GM23338 (cell line): ENCODE measurements at regions not wholly inside any gene's neighbourhood (a gene's known extent, or its start where the extent isn't known, plus 50 kb on each side); places are given as distances from the start of the nearest gene placed in this dataset.

Source experiments
- ATAC-seq: fragments of 200-7000 bp; cut with Tn5 transposase; 3 replicates; pipeline ENCODE4 v1.9.1; 2020
- DNase-seq: peaks from one replicate; pipeline ENCODE4 v3.0.0-alpha.2; 2015; ENCODE audit warnings: low spot score
- H2AFZ ChIP-seq: fragments of 200-600 bp; sonication (generic); 2 replicates; pipeline ENCODE4 v1.8.0; 2016; ENCODE audit warnings: antibody characterized with exemption, mild to moderate bottlenecking, moderate library complexity
- H3F3A ChIP-seq: fragments of 200-600 bp; sonication (generic); replicated peaks from 2 replicates; pipeline ENCODE4 v1.8.0; 2017; ENCODE audit warnings: antibody characterized with exemption, mixed run types, low read depth
- H3K27ac ChIP-seq: fragments of 200-600 bp; sonication (generic); 2 replicates; pipeline ENCODE4 v1.6.1; 2016; ENCODE audit warnings: low read depth
- H3K27me3 ChIP-seq: fragments of 200-600 bp; sonication (generic); 2 replicates; pipeline ENCODE4 v1.8.0; 2016; ENCODE audit warnings: mild to moderate bottlenecking, mixed run types, moderate library complexity; ENCODE audit not compliant: insufficient read depth
- H3K36me3 ChIP-seq: fragments of 200-600 bp; sonication (generic); 2 replicates; pipeline ENCODE4 v1.8.0; 2016; ENCODE audit warnings: mild to moderate bottlenecking; ENCODE audit not compliant: insufficient read depth
- H3K4me1 ChIP-seq: fragments of 200-600 bp; sonication (generic); 2 replicates; pipeline ENCODE4 v1.8.0; 2016; ENCODE audit warnings: mild to moderate bottlenecking, moderate library complexity; ENCODE audit not compliant: insufficient read depth
- H3K4me2 ChIP-seq: fragments of 200-600 bp; sonication (generic); 2 replicates; pipeline ENCODE4 v1.7.1; 2017; ENCODE audit warnings: mixed run types
- H3K4me3 ChIP-seq: fragments of 200-600 bp; sonication (generic); 2 replicates; pipeline ENCODE4 v1.6.1; 2016; ENCODE audit warnings: mixed run types
- H3K79me2 ChIP-seq: fragments of 200-600 bp; sonication (generic); replicated peaks from 2 replicates; pipeline ENCODE4 v1.8.0; 2017; ENCODE audit warnings: mild to moderate bottlenecking; ENCODE audit not compliant: insufficient read depth
- H3K9me2 ChIP-seq: fragments of 200-600 bp; sonication (generic); 2 replicates; pipeline ENCODE4 v1.8.0; 2017; ENCODE audit not compliant: insufficient read depth
- H4K20me1 ChIP-seq: fragments of 200-600 bp; sonication (generic); replicated peaks from 2 replicates; pipeline ENCODE4 v1.8.0; 2017; ENCODE audit warnings: mild to moderate bottlenecking; ENCODE audit not compliant: insufficient read depth
- H3K27ac Mint-ChIP-seq: 2 replicates; pipeline ENCODE4 v1.8.0; 2020; ENCODE audit warnings: inconsistent platforms, mild to moderate bottlenecking, moderate library complexity, mixed read lengths
- H3K27me3 Mint-ChIP-seq: 3 replicates; pipeline ENCODE4 v1.8.0; 2022; ENCODE audit warnings: low read depth, mild to moderate bottlenecking, moderate library complexity, mixed read lengths, inconsistent platforms; ENCODE audit not compliant: insufficient read depth, poor library complexity
- H3K36me3 Mint-ChIP-seq: 3 replicates; pipeline ENCODE4 v1.8.0; 2021; ENCODE audit warnings: low read depth, mild to moderate bottlenecking, inconsistent platforms, moderate library complexity, mixed read lengths
- H3K4me1 Mint-ChIP-seq: 3 replicates; pipeline ENCODE4 v1.8.0; 2020; ENCODE audit warnings: mild to moderate bottlenecking, inconsistent platforms, mixed read lengths
- H3K4me3 Mint-ChIP-seq: 3 replicates; pipeline ENCODE4 v1.8.0; 2021; ENCODE audit warnings: moderate library complexity, mild to moderate bottlenecking, inconsistent platforms, mixed read lengths
- H3K9me3 Mint-ChIP-seq: 3 replicates; pipeline ENCODE4 v1.8.0; 2020; ENCODE audit warnings: moderate library complexity, mild to moderate bottlenecking, inconsistent platforms, mixed read lengths
- CREB1 ChIP-seq: fragments of 250-450 bp; sonication (Bioruptor Pico); IDR thresholded peaks from 2 replicates; pipeline ENCODE4 v1.5.0; 2020; ENCODE audit warnings: low read depth, mild to moderate bottlenecking, moderate library complexity
- CTCF ChIP-seq, 2 experiments: fragments of 200-600 bp in 1 of 2; sonication (generic) in 1 of 2; conservative IDR thresholded peaks; 2 replicates each; pipeline versions ENCODE4 v1.5.1 to v1.6.1; 2016 to 2017; ENCODE audit warnings: antibody characterized with exemption in 2 of 2, low read depth in 2 of 2, mild to moderate bottlenecking in 2 of 2, moderate library complexity in 1 of 2
- ETS1 ChIP-seq: IDR thresholded peaks from 2 replicates; pipeline ENCODE4 v1.6.1; 2016; ENCODE audit warnings: antibody characterized with exemption
- EZH2 ChIP-seq: fragments of 200-600 bp; sonication (generic); IDR thresholded peaks from one replicate; pipeline ENCODE4 v1.8.0; 2017; ENCODE audit warnings: antibody characterized with exemption, mild to moderate bottlenecking, low read depth; ENCODE audit not compliant: unreplicated experiment
- EZH2phosphoT487 ChIP-seq: fragments of 200-600 bp; sonication (generic); IDR thresholded peaks from one replicate; pipeline ENCODE4 v1.8.1; 2018; ENCODE audit warnings: antibody characterized with exemption; ENCODE audit not compliant: unreplicated experiment
- JUNB ChIP-seq: IDR thresholded peaks from one replicate; pipeline ENCODE4 v1.6.1; 2016; ENCODE audit warnings: antibody characterized with exemption; ENCODE audit not compliant: unreplicated experiment
- NANOG ChIP-seq: IDR thresholded peaks from 2 replicates; pipeline ENCODE4 v1.6.1; 2016; ENCODE audit warnings: antibody characterized with exemption, borderline replicate concordance
- POLR2AphosphoS5 ChIP-seq: IDR thresholded peaks from 2 replicates; pipeline ENCODE4 v1.6.1; 2016; ENCODE audit warnings: antibody characterized with exemption, low read depth
- REST ChIP-seq: IDR thresholded peaks from one replicate; pipeline ENCODE4 v1.6.1; 2018; ENCODE audit warnings: antibody characterized with exemption; ENCODE audit not compliant: unreplicated experiment
- STAT1 ChIP-seq: IDR thresholded peaks from one replicate; pipeline ENCODE4 v1.6.1; 2016; ENCODE audit warnings: antibody characterized with exemption; ENCODE audit not compliant: unreplicated experiment
- ZNF114 ChIP-seq: fragments of 250-450 bp; sonication (Bioruptor Pico); IDR thresholded peaks from 2 replicates; pipeline ENCODE4 v1.5.0; 2020; ENCODE audit warnings: mild to moderate bottlenecking, moderate library complexity
- TF ChIP-seq, protein P1 (sequence below): fragments of 250-450 bp; sonication (Bioruptor Pico); IDR thresholded peaks from 2 replicates; pipeline ENCODE4 v1.5.0; 2020; ENCODE audit warnings: mild to moderate bottlenecking, moderate library complexity

DNA sequence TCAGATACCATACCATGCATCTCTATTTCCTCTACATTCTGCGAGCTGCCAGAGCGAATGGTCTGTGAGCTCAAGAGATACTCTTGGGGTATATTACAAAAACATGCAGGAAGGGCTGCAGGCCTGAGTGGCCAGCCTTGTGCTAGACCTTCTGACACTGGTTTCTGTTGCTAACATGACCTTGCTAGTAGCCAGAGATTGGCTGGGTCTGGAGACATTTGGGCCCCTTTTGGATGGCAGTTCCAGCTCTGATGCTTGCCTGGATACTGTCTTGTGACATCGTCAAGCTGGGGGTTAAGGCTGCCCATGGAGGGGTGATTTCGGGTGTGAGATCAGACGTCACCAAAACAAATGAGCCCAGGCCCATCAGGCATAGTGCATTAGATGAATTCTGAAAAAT is 56.1 kb upstream of the FSTL4 start:
- no peak overlapping the region for H3K27ac Mint-ChIP-seq
- TF ChIP-seq ZNF114 (no peak), JUNB (no peak), REST (no peak), EZH2 (no peak), CREB1 (CRISPR knock-in tag) (no peak), ETS1 (no peak), STAT1 (no peak), NANOG (no peak), EZH2phosphoT487 (no peak), CTCF (conservative IDR thresholded peaks at IDR 0.05; ENCODE audit: low read depth in 2 of 2) (no peak), POLR2AphosphoS5 (no peak)
- TF ChIP-seq, protein P1, sequence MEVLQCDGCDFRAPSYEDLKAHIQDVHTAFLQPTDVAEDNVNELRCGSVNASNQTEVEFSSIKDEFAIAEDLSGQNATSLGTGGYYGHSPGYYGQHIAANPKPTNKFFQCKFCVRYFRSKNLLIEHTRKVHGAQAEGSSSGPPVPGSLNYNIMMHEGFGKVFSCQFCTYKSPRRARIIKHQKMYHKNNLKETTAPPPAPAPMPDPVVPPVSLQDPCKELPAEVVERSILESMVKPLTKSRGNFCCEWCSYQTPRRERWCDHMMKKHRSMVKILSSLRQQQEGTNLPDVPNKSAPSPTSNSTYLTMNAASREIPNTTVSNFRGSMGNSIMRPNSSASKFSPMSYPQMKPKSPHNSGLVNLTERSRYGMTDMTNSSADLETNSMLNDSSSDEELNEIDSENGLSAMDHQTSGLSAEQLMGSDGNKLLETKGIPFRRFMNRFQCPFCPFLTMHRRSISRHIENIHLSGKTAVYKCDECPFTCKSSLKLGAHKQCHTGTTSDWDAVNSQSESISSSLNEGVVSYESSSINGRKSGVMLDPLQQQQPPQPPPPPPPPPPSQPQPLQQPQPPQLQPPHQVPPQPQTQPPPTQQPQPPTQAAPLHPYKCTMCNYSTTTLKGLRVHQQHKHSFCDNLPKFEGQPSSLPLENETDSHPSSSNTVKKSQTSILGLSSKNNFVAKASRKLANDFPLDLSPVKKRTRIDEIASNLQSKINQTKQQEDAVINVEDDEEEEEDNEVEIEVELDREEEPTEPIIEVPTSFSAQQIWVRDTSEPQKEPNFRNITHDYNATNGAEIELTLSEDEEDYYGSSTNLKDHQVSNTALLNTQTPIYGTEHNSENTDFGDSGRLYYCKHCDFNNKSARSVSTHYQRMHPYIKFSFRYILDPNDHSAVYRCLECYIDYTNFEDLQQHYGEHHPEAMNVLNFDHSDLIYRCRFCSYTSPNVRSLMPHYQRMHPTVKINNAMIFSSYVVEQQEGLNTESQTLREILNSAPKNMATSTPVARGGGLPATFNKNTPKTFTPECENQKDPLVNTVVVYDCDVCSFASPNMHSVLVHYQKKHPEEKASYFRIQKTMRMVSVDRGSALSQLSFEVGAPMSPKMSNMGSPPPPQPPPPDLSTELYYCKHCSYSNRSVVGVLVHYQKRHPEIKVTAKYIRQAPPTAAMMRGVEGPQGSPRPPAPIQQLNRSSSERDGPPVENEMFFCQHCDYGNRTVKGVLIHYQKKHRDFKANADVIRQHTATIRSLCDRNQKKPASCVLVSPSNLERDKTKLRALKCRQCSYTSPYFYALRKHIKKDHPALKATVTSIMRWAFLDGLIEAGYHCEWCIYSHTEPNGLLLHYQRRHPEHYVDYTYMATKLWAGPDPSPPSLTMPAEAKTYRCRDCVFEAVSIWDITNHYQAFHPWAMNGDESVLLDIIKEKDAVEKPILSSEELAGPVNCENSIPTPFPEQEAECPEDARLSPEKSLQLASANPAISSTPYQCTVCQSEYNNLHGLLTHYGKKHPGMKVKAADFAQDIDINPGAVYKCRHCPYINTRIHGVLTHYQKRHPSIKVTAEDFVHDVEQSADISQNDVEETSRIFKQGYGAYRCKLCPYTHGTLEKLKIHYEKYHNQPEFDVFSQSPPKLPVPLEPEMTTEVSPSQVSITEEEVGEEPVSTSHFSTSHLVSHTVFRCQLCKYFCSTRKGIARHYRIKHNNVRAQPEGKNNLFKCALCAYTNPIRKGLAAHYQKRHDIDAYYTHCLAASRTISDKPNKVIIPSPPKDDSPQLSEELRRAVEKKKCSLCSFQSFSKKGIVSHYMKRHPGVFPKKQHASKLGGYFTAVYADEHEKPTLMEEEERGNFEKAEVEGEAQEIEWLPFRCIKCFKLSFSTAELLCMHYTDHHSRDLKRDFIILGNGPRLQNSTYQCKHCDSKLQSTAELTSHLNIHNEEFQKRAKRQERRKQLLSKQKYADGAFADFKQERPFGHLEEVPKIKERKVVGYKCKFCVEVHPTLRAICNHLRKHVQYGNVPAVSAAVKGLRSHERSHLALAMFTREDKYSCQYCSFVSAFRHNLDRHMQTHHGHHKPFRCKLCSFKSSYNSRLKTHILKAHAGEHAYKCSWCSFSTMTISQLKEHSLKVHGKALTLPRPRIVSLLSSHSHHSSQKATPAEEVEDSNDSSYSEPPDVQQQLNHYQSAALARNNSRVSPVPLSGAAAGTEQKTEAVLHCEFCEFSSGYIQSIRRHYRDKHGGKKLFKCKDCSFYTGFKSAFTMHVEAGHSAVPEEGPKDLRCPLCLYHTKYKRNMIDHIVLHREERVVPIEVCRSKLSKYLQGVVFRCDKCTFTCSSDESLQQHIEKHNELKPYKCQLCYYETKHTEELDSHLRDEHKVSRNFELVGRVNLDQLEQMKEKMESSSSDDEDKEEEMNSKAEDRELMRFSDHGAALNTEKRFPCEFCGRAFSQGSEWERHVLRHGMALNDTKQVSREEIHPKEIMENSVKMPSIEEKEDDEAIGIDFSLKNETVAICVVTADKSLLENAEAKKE (CRISPR knock-in tag) = no peak
- H2AFZ ChIP-seq = no peak overlapping the region
- H3K27me3 Mint-ChIP-seq = peaks cover 3% of the 10 kb centered on the region
- H3K4me1 ChIP-seq = no peaks in the 10 kb centered on the region
- 0 out of 2 replicates have a peak, but pooled peaks cover 6% of the 10 kb centered on the region for H3K9me2 ChIP-seq
- no peak overlapping the region for H3K4me3 ChIP-seq
- H3F3A ChIP-seq = no peaks in the 10 kb centered on the region
- no peaks in the 10 kb centered on the region for H3K27me3 ChIP-seq
- H4K20me1 ChIP-seq = no peaks in the 10 kb centered on the region
- 0 out of 3 replicates have a peak, but pooled peaks cover 3% of the 10 kb centered on the region for H3K36me3 Mint-ChIP-seq
- no peaks in the 10 kb centered on the region for H3K36me3 ChIP-seq
- no peaks in the 10 kb centered on the region for H3K79me2 ChIP-seq
- no peak overlapping the region for H3K4me2 ChIP-seq
- ATAC-seq (no peak), DNase-seq (no peak)
- no peak overlapping the region for H3K27ac ChIP-seq
- H3K4me3 Mint-ChIP-seq = no peak overlapping the region
- H3K9me3 Mint-ChIP-seq = peaks cover 11% of the 10 kb centered on the region; the same call in 2 of the 3 replicates
- H3K4me1 Mint-ChIP-seq = no peaks in the 10 kb centered on the region
